GM12878 (cell line): ENCODE measurements at regions not wholly inside any gene's neighbourhood (a gene's known extent, or its start where the extent isn't known, plus 50 kb on each side); places are given as distances from the start of the nearest gene placed in this dataset.

ENCODE experiments used
- ATAC-seq: fragments of 200-7000 bp; cut with Tn5 transposase; 3 replicates; pipeline ENCODE4 v1.9.1; 2020; ENCODE audit warnings: mild to moderate bottlenecking, moderate library complexity
- BruUV-seq: library from RNA; stranded (reverse); fragments of 400-500 nt; replicated peaks from 2 replicates; lab custom pipeline; 2021; lab: Mats Ljungman, UMichigan
- CTCF ChIA-PET: fragments of 300-600 bp; sonication (Branson Sonifier 250); formaldehyde crosslinking; extraction: SDS; loops from one replicate; lab custom pipeline; 2021; ENCODE audit warnings: inconsistent platforms; lab: Yijun Ruan, JAX
- POLR2A ChIA-PET: fragments of 350-600 bp; formaldehyde crosslinking; extraction: SDS; loops from one replicate; lab custom pipeline; 2021; ENCODE audit warnings: inconsistent platforms; lab: Charles Lee
- RAD21 ChIA-PET: fragments of 300-600 bp; sonication (Branson Sonifier 250); formaldehyde crosslinking; loops from one replicate; lab custom pipeline; 2023; ENCODE audit warnings: antibody characterized with exemption; ENCODE audit not compliant: unreplicated experiment; lab: Charles Lee
- SMC1A ChIA-PET: fragments of 300-600 bp; sonication (Branson Sonifier 250); formaldehyde crosslinking; loops from one replicate; lab custom pipeline; 2023; ENCODE audit not compliant: unreplicated experiment, uncharacterized antibody; lab: Charles Lee
- DNase-seq: peaks from one replicate; pipeline ENCODE4 v3.0.0-alpha.2; 2011; ENCODE audit warnings: low read depth, low spot score
- FAIRE-seq: peaks from 3 replicates; lab custom pipeline; 2011; peaks lifted over from hg19 to GRCh38; lab: Jason Lieb, UNC
- H2AFZ ChIP-seq: 2 replicates; pipeline ENCODE4 v1.6.0; 2011; ENCODE audit warnings: low read depth, low read length, control low read depth; ENCODE audit not compliant: control insufficient read depth
- H3K27ac ChIP-seq: 2 replicates; pipeline ENCODE4 v1.5.1; 2011; ENCODE audit warnings: control low read depth; ENCODE audit not compliant: control insufficient read depth, insufficient read depth
- H3K27me3 ChIP-seq, 2 experiments: replicated peaks in 1 of 2; 2 replicates each; pipeline versions ENCODE4 v1.6.0 to v1.6.1; 2011; ENCODE audit warnings: low read length in 1 of 2; ENCODE audit not compliant: control insufficient read depth in 2 of 2, insufficient read depth in 2 of 2
- H3K36me3 ChIP-seq, 2 experiments: 2 replicates each; pipeline ENCODE4 v1.5.1; 2011; ENCODE audit warnings: low read length in 1 of 2; ENCODE audit not compliant: control insufficient read depth in 2 of 2, insufficient read depth in 2 of 2
- H3K4me1 ChIP-seq: 2 replicates; pipeline ENCODE4 v1.6.1; 2011; ENCODE audit warnings: mild to moderate bottlenecking, low read length, moderate library complexity, mixed read lengths; ENCODE audit not compliant: control insufficient read depth, insufficient read depth
- H3K4me2 ChIP-seq: 2 replicates; pipeline ENCODE4 v1.6.0; 2011; ENCODE audit warnings: control low read depth; ENCODE audit not compliant: control insufficient read depth, insufficient read depth
- H3K4me3 ChIP-seq: fragments of 200-600 bp; sonication (generic); 2 replicates; pipeline ENCODE4 v1.5.1; 2016
- H3K79me2 ChIP-seq: 2 replicates; pipeline ENCODE4 v1.6.0; 2011; ENCODE audit warnings: low read length; ENCODE audit not compliant: control insufficient read depth, insufficient read depth
- H3K9ac ChIP-seq: 2 replicates; pipeline ENCODE4 v1.8.0; 2011; ENCODE audit warnings: low read length, control low read depth, mixed read lengths; ENCODE audit not compliant: control insufficient read depth, insufficient read depth
- H3K9me3 ChIP-seq: replicated peaks from 3 replicates; pipeline ENCODE4 v1.5.1; 2011; ENCODE audit warnings: mild to moderate bottlenecking, low read length; ENCODE audit not compliant: control insufficient read depth, insufficient read depth
- H4K20me1 ChIP-seq: 2 replicates; pipeline ENCODE4 v1.6.0; 2011; ENCODE audit not compliant: control insufficient read depth, insufficient read depth
- CBFB ChIP-seq: IDR thresholded peaks from 2 replicates; pipeline ENCODE4 v1.6.1; 2016; ENCODE audit warnings: antibody characterized with exemption, low read depth
- HDAC6 ChIP-seq: fragments of 200-600 bp; sonication (generic); IDR thresholded peaks from one replicate; pipeline ENCODE4 v1.8.0; 2017; ENCODE audit warnings: antibody characterized with exemption; ENCODE audit not compliant: unreplicated experiment
- PKNOX1 ChIP-seq: fragments of 450-650 bp; IDR thresholded peaks from 2 replicates; pipeline ENCODE4 v1.6.1; 2016; ENCODE audit warnings: mild to moderate bottlenecking
- RBBP5 ChIP-seq: fragments of 200-600 bp; sonication (generic); conservative IDR thresholded peaks from 2 replicates; pipeline ENCODE4 v1.6.1; 2016
- SIX5 ChIP-seq: IDR thresholded peaks from 2 replicates; pipeline ENCODE4 v1.6.1; 2011; ENCODE audit warnings: mild to moderate bottlenecking, low read depth, low read length, moderate library complexity; ENCODE audit not compliant: severe bottlenecking
- ZBED1 ChIP-seq: IDR thresholded peaks from 2 replicates; pipeline ENCODE4 v1.6.1; 2016; ENCODE audit warnings: borderline replicate concordance
- ZNF622 ChIP-seq: fragments of 450-650 bp; IDR thresholded peaks from 2 replicates; pipeline ENCODE4 v1.6.1; 2017; ENCODE audit warnings: mild to moderate bottlenecking, inconsistent platforms
- WGBS: methylation state at CpG from one replicate; pipeline ENCODE4 v1.1.6; 2016; ENCODE audit warnings: low lambda C conversion rate; ENCODE audit not compliant: insufficient replicate concordance, insufficient coverage; ENCODE audit errors: missing lambda C conversion rate; 5-methylcytosine and 5-hydroxymethylcytosine counted together
- in situ Hi-C: fragments of 300-500 bp; cut with MboI; formaldehyde crosslinking; loops from 9 replicates; pipeline ENCODE4 v1.14.3; 2018; ENCODE audit warnings: mixed read lengths
- intact Hi-C: fragments of 100-400 bp; cut with micrococcal nuclease; formaldehyde crosslinking; loops from one replicate; pipeline ENCODE4 v1.14.2; 2022; ENCODE audit not compliant: unreplicated experiment
- TF ChIP-seq, protein P1 (sequence below): fragments of 450-650 bp; IDR thresholded peaks from 2 replicates; pipeline ENCODE4 v1.6.1; 2017; ENCODE audit warnings: mild to moderate bottlenecking, moderate library complexity

DNA sequence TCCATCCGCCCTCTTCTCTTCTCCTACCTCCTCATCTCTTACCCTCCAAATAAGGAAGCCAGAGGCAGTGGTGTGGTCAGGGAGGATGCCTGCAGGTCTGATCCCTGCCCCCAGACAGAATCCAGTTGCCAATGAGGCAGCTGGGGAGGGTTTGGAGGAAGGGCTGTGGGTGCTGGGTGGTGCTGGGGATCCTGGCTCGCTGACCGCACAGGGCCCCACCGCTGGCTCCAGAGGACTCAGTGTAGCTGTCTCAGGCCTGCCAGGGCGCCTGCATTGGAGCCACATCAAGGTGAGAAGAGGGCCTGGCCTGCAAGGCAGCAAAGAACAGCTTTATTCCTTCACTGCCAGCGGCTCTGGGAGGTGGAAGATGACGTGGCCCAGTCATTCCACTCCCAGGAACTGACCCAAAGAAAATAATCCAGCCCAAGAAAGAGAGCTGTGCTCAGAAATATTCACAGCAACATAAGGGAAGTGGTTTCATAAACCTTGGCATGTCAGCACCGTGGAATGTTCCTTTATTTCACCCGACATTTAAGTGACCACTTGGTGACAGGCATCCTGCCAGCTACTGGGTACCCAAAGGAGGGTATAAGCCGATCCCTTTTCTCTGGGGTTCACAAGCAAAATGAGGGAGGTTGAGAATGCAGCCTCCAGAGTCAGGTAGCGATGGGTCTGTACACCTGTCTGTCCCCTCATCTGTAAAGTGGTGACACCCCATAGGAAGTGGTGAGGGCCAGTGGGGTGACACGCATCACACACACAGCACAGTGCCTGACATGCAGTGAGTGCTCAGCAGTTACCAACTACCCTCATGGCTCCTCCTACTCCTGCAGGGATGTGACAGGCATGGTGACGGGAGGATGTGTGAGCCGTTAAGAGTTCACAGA lies 125.1 kb downstream of the SNX5 start (continued):
- TF ChIP-seq, protein P1, sequence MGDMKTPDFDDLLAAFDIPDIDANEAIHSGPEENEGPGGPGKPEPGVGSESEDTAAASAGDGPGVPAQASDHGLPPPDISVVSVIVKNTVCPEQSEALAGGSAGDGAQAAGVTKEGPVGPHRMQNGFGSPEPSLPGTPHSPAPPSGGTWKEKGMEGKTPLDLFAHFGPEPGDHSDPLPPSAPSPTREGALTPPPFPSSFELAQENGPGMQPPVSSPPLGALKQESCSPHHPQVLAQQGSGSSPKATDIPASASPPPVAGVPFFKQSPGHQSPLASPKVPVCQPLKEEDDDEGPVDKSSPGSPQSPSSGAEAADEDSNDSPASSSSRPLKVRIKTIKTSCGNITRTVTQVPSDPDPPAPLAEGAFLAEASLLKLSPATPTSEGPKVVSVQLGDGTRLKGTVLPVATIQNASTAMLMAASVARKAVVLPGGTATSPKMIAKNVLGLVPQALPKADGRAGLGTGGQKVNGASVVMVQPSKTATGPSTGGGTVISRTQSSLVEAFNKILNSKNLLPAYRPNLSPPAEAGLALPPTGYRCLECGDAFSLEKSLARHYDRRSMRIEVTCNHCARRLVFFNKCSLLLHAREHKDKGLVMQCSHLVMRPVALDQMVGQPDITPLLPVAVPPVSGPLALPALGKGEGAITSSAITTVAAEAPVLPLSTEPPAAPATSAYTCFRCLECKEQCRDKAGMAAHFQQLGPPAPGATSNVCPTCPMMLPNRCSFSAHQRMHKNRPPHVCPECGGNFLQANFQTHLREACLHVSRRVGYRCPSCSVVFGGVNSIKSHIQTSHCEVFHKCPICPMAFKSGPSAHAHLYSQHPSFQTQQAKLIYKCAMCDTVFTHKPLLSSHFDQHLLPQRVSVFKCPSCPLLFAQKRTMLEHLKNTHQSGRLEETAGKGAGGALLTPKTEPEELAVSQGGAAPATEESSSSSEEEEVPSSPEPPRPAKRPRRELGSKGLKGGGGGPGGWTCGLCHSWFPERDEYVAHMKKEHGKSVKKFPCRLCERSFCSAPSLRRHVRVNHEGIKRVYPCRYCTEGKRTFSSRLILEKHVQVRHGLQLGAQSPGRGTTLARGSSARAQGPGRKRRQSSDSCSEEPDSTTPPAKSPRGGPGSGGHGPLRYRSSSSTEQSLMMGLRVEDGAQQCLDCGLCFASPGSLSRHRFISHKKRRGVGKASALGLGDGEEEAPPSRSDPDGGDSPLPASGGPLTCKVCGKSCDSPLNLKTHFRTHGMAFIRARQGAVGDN: no peak
- TF ChIP-seq RBBP5: no peak

- Histone ChIP-seq H3K4me2 (no peak overlapping the region), H4K20me1 (no peaks in the 10 kb centered on the region), H3K9ac (no peak overlapping the region), H2AFZ (no peak overlapping the region), H3K9me3 (no peaks in the 10 kb centered on the region; the same call in 2 of the 3 replicates), H3K4me1 (peaks cover 11% of the 10 kb centered on the region), H3K79me2 (no peaks in the 10 kb centered on the region), H3K27me3 (no peaks in the 10 kb centered on the region), H3K27ac (no peak overlapping the region), H3K4me3 (no peak overlapping the region), H3K36me3 (no peaks in the 10 kb centered on the region)
- no peak for TF ChIP-seq SIX5
- TF ChIP-seq PKNOX1: no peak
- TF ChIP-seq CBFB: no peak
- no peak for TF ChIP-seq HDAC6
- TF ChIP-seq ZNF622: no peak
- no peak for TF ChIP-seq ZBED1
- in situ Hi-C loops (no loop called here), intact Hi-C loops (no loop called here)
- SMC1A ChIA-PET: no interaction called here
- 47% methylated on average over 13 of the region's 13 CpGs for WGBS
- ATAC-seq (no peak), FAIRE-seq (no peak), DNase-seq (no peak)
- CTCF ChIA-PET: interaction anchor here (0.7 to 1.5 kb wide), 3 partner anchors 19 to 573 kb away, joined by 3 read pairs; no protein-coding TSS in a partner anchor
- RAD21 ChIA-PET: no interaction called here
- BruUV-seq: no TSS peak
- POLR2A ChIA-PET: no interaction called here
Observed at GRCh38 chr20:17841751-17842215, 126.8 kb downstream of the SNX5 start.
